KMS-11 (cell line): ENCODE measurements at regions not wholly inside any gene's neighbourhood (a gene's known extent, or its start where the extent isn't known, plus 50 kb on each side); places are given as distances from the start of the nearest gene placed in this dataset.

Source experiments
- H2AFZ ChIP-seq: fragments of 200-600 bp; sonication (generic); 2 replicates; pipeline ENCODE4 v1.6.1; 2016; ENCODE audit warnings: antibody characterized with exemption, mixed run types, low read depth
- H3K27ac ChIP-seq: fragments of 200-600 bp; sonication (generic); 2 replicates; pipeline ENCODE4 v1.6.1; 2016; ENCODE audit warnings: mild to moderate bottlenecking, mixed run types
- H3K27me3 ChIP-seq: fragments of 200-600 bp; sonication (generic); 2 replicates; pipeline ENCODE4 v1.6.1; 2017; ENCODE audit warnings: mild to moderate bottlenecking, low read depth, mixed run types, moderate library complexity; ENCODE audit not compliant: insufficient read depth
- H3K36me3 ChIP-seq: fragments of 200-600 bp; sonication (generic); 2 replicates; pipeline ENCODE4 v1.6.1; 2017; ENCODE audit warnings: mild to moderate bottlenecking, mixed run types; ENCODE audit not compliant: insufficient read depth
- H3K4me1 ChIP-seq: fragments of 200-600 bp; sonication (generic); 2 replicates; pipeline ENCODE4 v1.6.1; 2016; ENCODE audit warnings: mild to moderate bottlenecking, low read depth, mixed run types; ENCODE audit not compliant: poor library complexity, severe bottlenecking
- H3K4me2 ChIP-seq: fragments of 200-600 bp; sonication (generic); 2 replicates; pipeline ENCODE4 v1.7.0; 2016; ENCODE audit warnings: mild to moderate bottlenecking, mixed run types
- H3K4me3 ChIP-seq: fragments of 200-600 bp; sonication (generic); IDR thresholded peaks from 2 replicates; pipeline ENCODE4 v1.6.1; 2017; ENCODE audit warnings: low read depth, low read length, mixed read lengths; ENCODE audit not compliant: insufficient read depth
- H3K79me2 ChIP-seq: fragments of 200-600 bp; sonication (generic); 2 replicates; pipeline ENCODE4 v1.6.1; 2016; ENCODE audit warnings: low read depth, mixed run types; ENCODE audit not compliant: insufficient read depth
- H3K9ac ChIP-seq: fragments of 200-600 bp; sonication (generic); 2 replicates; pipeline ENCODE4 v1.6.1; 2016; ENCODE audit warnings: mild to moderate bottlenecking, mixed run types
- H4K20me1 ChIP-seq: fragments of 200-600 bp; sonication (generic); 2 replicates; pipeline ENCODE4 v1.6.1; 2016; ENCODE audit warnings: mild to moderate bottlenecking, mixed run types; ENCODE audit not compliant: insufficient read depth
- CTCF ChIP-seq: fragments of 200-600 bp; sonication (generic); conservative IDR thresholded peaks from 2 replicates; pipeline ENCODE4 v1.6.1; 2017; ENCODE audit warnings: low read depth, mild to moderate bottlenecking, antibody characterized with exemption, low read length, moderate library complexity, mixed read lengths

- no peak overlapping the region for H3K4me3 ChIP-seq
- H3K9ac ChIP-seq, result no peak overlapping the region
- H3K4me2 ChIP-seq, result no peak overlapping the region
- no peaks in the 10 kb centered on the region for H3K36me3 ChIP-seq
- H3K27ac ChIP-seq, result no peak overlapping the region
- no peaks in the 10 kb centered on the region for H3K4me1 ChIP-seq
- H3K27me3 ChIP-seq, result no peaks in the 10 kb centered on the region
- no peak overlapping the region for H2AFZ ChIP-seq
- no peaks in the 10 kb centered on the region for H4K20me1 ChIP-seq
- TF ChIP-seq CTCF, result no peak
- H3K79me2 ChIP-seq, result no peaks in the 10 kb centered on the region
Observed at GRCh38 chr9:117963493-117964090, 259.4 kb downstream of the TLR4 start.

GRCh38 chr9:117970276-117971050 is 266.3 kb downstream of the TLR4 start:
- H2AFZ ChIP-seq, result no peak overlapping the region
- no peaks in the 10 kb centered on the region for H3K27me3 ChIP-seq
- H3K4me3 ChIP-seq, result no peak overlapping the region
- no peaks in the 10 kb centered on the region for H3K4me1 ChIP-seq
- H3K4me2 ChIP-seq, result no peak overlapping the region
- no peaks in the 10 kb centered on the region for H3K79me2 ChIP-seq
- no peak overlapping the region for H3K27ac ChIP-seq
- no peaks in the 10 kb centered on the region for H4K20me1 ChIP-seq
- H3K9ac ChIP-seq, result no peak overlapping the region
- H3K36me3 ChIP-seq, result no peaks in the 10 kb centered on the region
- no peak for TF ChIP-seq CTCF

GRCh38 chr9:117974108-117974507 is 269.9 kb downstream of the TLR4 start:
- H3K79me2 ChIP-seq, result no peaks in the 10 kb centered on the region
- no peak overlapping the region for H3K4me3 ChIP-seq
- H3K4me1 ChIP-seq, result no peaks in the 10 kb centered on the region
- no peaks in the 10 kb centered on the region for H3K36me3 ChIP-seq
- H3K27ac ChIP-seq, result no peak overlapping the region
- no peaks in the 10 kb centered on the region for H3K27me3 ChIP-seq
- H3K4me2 ChIP-seq, result no peak overlapping the region
- no peak for TF ChIP-seq CTCF
- H3K9ac ChIP-seq, result no peak overlapping the region
- no peak overlapping the region for H2AFZ ChIP-seq
- no peaks in the 10 kb centered on the region for H4K20me1 ChIP-seq

GRCh38 chr9:117979914-117980313 is 275.7 kb downstream of the TLR4 start:
- Histone ChIP-seq H3K4me3 (no peak overlapping the region), H3K4me2 (no peak overlapping the region), H3K27ac (no peak overlapping the region), H3K79me2 (no peaks in the 10 kb centered on the region), H3K4me1 (no peaks in the 10 kb centered on the region), H3K9ac (no peak overlapping the region), H4K20me1 (no peaks in the 10 kb centered on the region), H2AFZ (no peak overlapping the region), H3K36me3 (no peaks in the 10 kb centered on the region), H3K27me3 (no peaks in the 10 kb centered on the region)
- TF ChIP-seq CTCF, result no peak
